GM23338 (cell line): ENCODE measurements at regions not wholly inside any gene's neighbourhood (a gene's known extent, or its start where the extent isn't known, plus 50 kb on each side); places are given as distances from the start of the nearest gene placed in this dataset.

Experiments used
- ATAC-seq: fragments of 200-7000 bp; cut with Tn5 transposase; 3 replicates; pipeline ENCODE4 v1.9.1; 2020
- DNase-seq: peaks from one replicate; pipeline ENCODE4 v3.0.0-alpha.2; 2015; ENCODE audit warnings: low spot score
- H2AFZ ChIP-seq: fragments of 200-600 bp; sonication (generic); 2 replicates; pipeline ENCODE4 v1.8.0; 2016; ENCODE audit warnings: antibody characterized with exemption, mild to moderate bottlenecking, moderate library complexity
- H3F3A ChIP-seq: fragments of 200-600 bp; sonication (generic); replicated peaks from 2 replicates; pipeline ENCODE4 v1.8.0; 2017; ENCODE audit warnings: antibody characterized with exemption, mixed run types, low read depth
- H3K27ac ChIP-seq: fragments of 200-600 bp; sonication (generic); 2 replicates; pipeline ENCODE4 v1.6.1; 2016; ENCODE audit warnings: low read depth
- H3K27me3 ChIP-seq: fragments of 200-600 bp; sonication (generic); 2 replicates; pipeline ENCODE4 v1.8.0; 2016; ENCODE audit warnings: mild to moderate bottlenecking, mixed run types, moderate library complexity; ENCODE audit not compliant: insufficient read depth
- H3K36me3 ChIP-seq: fragments of 200-600 bp; sonication (generic); 2 replicates; pipeline ENCODE4 v1.8.0; 2016; ENCODE audit warnings: mild to moderate bottlenecking; ENCODE audit not compliant: insufficient read depth
- H3K4me1 ChIP-seq: fragments of 200-600 bp; sonication (generic); 2 replicates; pipeline ENCODE4 v1.8.0; 2016; ENCODE audit warnings: mild to moderate bottlenecking, moderate library complexity; ENCODE audit not compliant: insufficient read depth
- H3K4me2 ChIP-seq: fragments of 200-600 bp; sonication (generic); 2 replicates; pipeline ENCODE4 v1.7.1; 2017; ENCODE audit warnings: mixed run types
- H3K4me3 ChIP-seq: fragments of 200-600 bp; sonication (generic); 2 replicates; pipeline ENCODE4 v1.6.1; 2016; ENCODE audit warnings: mixed run types
- H3K79me2 ChIP-seq: fragments of 200-600 bp; sonication (generic); replicated peaks from 2 replicates; pipeline ENCODE4 v1.8.0; 2017; ENCODE audit warnings: mild to moderate bottlenecking; ENCODE audit not compliant: insufficient read depth
- H3K9me2 ChIP-seq: fragments of 200-600 bp; sonication (generic); 2 replicates; pipeline ENCODE4 v1.8.0; 2017; ENCODE audit not compliant: insufficient read depth
- H4K20me1 ChIP-seq: fragments of 200-600 bp; sonication (generic); replicated peaks from 2 replicates; pipeline ENCODE4 v1.8.0; 2017; ENCODE audit warnings: mild to moderate bottlenecking; ENCODE audit not compliant: insufficient read depth
- H3K27ac Mint-ChIP-seq: 2 replicates; pipeline ENCODE4 v1.8.0; 2020; ENCODE audit warnings: inconsistent platforms, mild to moderate bottlenecking, moderate library complexity, mixed read lengths
- H3K27me3 Mint-ChIP-seq: 3 replicates; pipeline ENCODE4 v1.8.0; 2022; ENCODE audit warnings: low read depth, mild to moderate bottlenecking, moderate library complexity, mixed read lengths, inconsistent platforms; ENCODE audit not compliant: insufficient read depth, poor library complexity
- H3K36me3 Mint-ChIP-seq: 3 replicates; pipeline ENCODE4 v1.8.0; 2021; ENCODE audit warnings: low read depth, mild to moderate bottlenecking, inconsistent platforms, moderate library complexity, mixed read lengths
- H3K4me1 Mint-ChIP-seq: 3 replicates; pipeline ENCODE4 v1.8.0; 2020; ENCODE audit warnings: mild to moderate bottlenecking, inconsistent platforms, mixed read lengths
- H3K4me3 Mint-ChIP-seq: 3 replicates; pipeline ENCODE4 v1.8.0; 2021; ENCODE audit warnings: moderate library complexity, mild to moderate bottlenecking, inconsistent platforms, mixed read lengths
- H3K9me3 Mint-ChIP-seq: 3 replicates; pipeline ENCODE4 v1.8.0; 2020; ENCODE audit warnings: moderate library complexity, mild to moderate bottlenecking, inconsistent platforms, mixed read lengths
- EZH2 ChIP-seq: fragments of 200-600 bp; sonication (generic); IDR thresholded peaks from one replicate; pipeline ENCODE4 v1.8.0; 2017; ENCODE audit warnings: antibody characterized with exemption, mild to moderate bottlenecking, low read depth; ENCODE audit not compliant: unreplicated experiment
- EZH2phosphoT487 ChIP-seq: fragments of 200-600 bp; sonication (generic); IDR thresholded peaks from one replicate; pipeline ENCODE4 v1.8.1; 2018; ENCODE audit warnings: antibody characterized with exemption; ENCODE audit not compliant: unreplicated experiment
- JUNB ChIP-seq: IDR thresholded peaks from one replicate; pipeline ENCODE4 v1.6.1; 2016; ENCODE audit warnings: antibody characterized with exemption; ENCODE audit not compliant: unreplicated experiment
- POLR2AphosphoS5 ChIP-seq: IDR thresholded peaks from 2 replicates; pipeline ENCODE4 v1.6.1; 2016; ENCODE audit warnings: antibody characterized with exemption, low read depth
- REST ChIP-seq: IDR thresholded peaks from one replicate; pipeline ENCODE4 v1.6.1; 2018; ENCODE audit warnings: antibody characterized with exemption; ENCODE audit not compliant: unreplicated experiment
- STAT1 ChIP-seq: IDR thresholded peaks from one replicate; pipeline ENCODE4 v1.6.1; 2016; ENCODE audit warnings: antibody characterized with exemption; ENCODE audit not compliant: unreplicated experiment
- ZNF331 ChIP-seq: fragments of 250-450 bp; sonication (Bioruptor Pico); IDR thresholded peaks from 2 replicates; pipeline ENCODE4 v1.5.0; 2020; ENCODE audit warnings: low read depth, mild to moderate bottlenecking, moderate library complexity
- ZNF462 ChIP-seq: fragments of 250-450 bp; sonication (Bioruptor Pico); IDR thresholded peaks from 2 replicates; pipeline ENCODE4 v1.5.0; 2020; ENCODE audit warnings: mild to moderate bottlenecking, moderate library complexity

GRCh38 chrX:28303486-28303885 is 283.8 kb upstream of the IL1RAPL1 start:
- Mint-ChIP-seq H3K27ac (no peak overlapping the region), H3K4me1 (no peaks in the 10 kb centered on the region), H3K9me3 (no peaks in the 10 kb centered on the region; the same call in 2 of the 3 replicates), H3K4me3 (no peak overlapping the region), H3K27me3 (peaks cover 2% of the 10 kb centered on the region), H3K36me3 (no peaks in the 10 kb centered on the region)
- H3K4me1 ChIP-seq = no peaks in the 10 kb centered on the region
- no peaks in the 10 kb centered on the region for H3K79me2 ChIP-seq
- ATAC-seq (no peak), DNase-seq (no peak)
- no peak overlapping the region for H3K4me2 ChIP-seq
- H3K4me3 ChIP-seq = no peak overlapping the region
- no peak overlapping the region for H3K27ac ChIP-seq
- no peaks in the 10 kb centered on the region for H3F3A ChIP-seq
- TF ChIP-seq ZNF462 (CRISPR knock-in tag) (no peak), JUNB (no peak), EZH2phosphoT487 (no peak), POLR2AphosphoS5 (no peak), ZNF331 (no peak), EZH2 (no peak), REST (no peak), STAT1 (no peak)
- no peaks in the 10 kb centered on the region for H3K36me3 ChIP-seq
- H4K20me1 ChIP-seq = no peaks in the 10 kb centered on the region
- no peaks in the 10 kb centered on the region for H3K9me2 ChIP-seq
- no peaks in the 10 kb centered on the region for H3K27me3 ChIP-seq
- no peak overlapping the region for H2AFZ ChIP-seq
